ENCODE measurements at regions not wholly inside any gene's neighbourhood (a gene's known extent, or its start where the extent isn't known, plus 50 kb on each side); places are given as distances from the start of the nearest gene placed in this dataset.
"Not testable (repeated sequence)": the region's sequence is repeated elsewhere in the genome, so short reads cannot be mapped to it uniquely, and the experiment has no call there.

GRCh38 chr12:91769736-91770135 lies 375.9 kb downstream of the BTG1 start:
- in situ Hi-C loops (cut with MboI; ENCODE audit: low sequenced_read_pairs), result no loop called here

DNA sequence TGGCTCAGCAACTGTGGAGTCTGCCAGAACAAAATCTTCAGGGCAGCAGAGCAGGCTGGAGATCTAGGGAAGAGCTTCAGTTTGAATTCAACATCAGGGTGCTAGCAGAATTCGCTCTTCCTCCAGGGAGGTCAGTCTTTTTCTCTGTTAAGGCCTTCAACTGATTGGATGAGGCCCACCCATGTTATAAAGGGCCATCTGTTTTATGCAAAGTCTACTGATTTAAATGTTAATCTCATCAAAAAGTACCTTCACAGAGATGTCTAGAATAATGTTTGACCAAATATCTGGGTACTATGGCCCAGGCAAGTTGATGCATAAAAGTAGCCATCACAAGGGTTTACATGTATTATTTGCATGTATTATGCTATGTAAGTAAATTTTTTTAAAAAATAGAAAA lies 378.4 kb downstream of the BTG1 start:
- in situ Hi-C loops (cut with MboI; ENCODE audit: low sequenced_read_pairs), result no loop called here

DNA sequence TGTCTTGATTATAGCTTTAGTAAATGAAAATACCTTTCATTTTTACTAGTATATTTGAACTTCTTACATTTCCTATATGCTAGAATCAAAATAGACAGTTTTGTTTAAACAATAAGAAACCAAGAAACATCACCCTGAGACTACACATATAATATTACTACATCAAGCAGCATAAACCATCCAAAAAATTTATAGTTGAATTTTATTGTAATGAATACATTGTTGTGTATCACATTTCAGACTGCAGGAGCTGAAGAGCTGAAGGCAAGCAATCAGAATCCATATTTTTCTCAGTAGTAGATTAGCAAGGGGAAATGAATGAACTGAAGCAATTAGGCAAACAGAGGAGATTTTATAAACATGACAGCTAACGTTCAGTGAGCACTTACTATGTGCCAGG lies 379.2 kb downstream of the BTG1 start:
- in situ Hi-C loops (cut with MboI; ENCODE audit: low sequenced_read_pairs), result no loop called here

GRCh38 chr12:91763654-91764370 lies 381.8 kb downstream of the BTG1 start:
- in situ Hi-C loops (cut with MboI; ENCODE audit: low sequenced_read_pairs), result no loop called here

GRCh38 chr12:91753649-91754048 lies 392.0 kb downstream of the BTG1 start:
- in situ Hi-C loops (cut with MboI; ENCODE audit: low sequenced_read_pairs), result no loop called here

- in situ Hi-C loops (cut with MboI; ENCODE audit: low sequenced_read_pairs), result no loop called here
Measured at GRCh38 chr12:91746976-91747375, 398.7 kb downstream of the BTG1 start.

DNA sequence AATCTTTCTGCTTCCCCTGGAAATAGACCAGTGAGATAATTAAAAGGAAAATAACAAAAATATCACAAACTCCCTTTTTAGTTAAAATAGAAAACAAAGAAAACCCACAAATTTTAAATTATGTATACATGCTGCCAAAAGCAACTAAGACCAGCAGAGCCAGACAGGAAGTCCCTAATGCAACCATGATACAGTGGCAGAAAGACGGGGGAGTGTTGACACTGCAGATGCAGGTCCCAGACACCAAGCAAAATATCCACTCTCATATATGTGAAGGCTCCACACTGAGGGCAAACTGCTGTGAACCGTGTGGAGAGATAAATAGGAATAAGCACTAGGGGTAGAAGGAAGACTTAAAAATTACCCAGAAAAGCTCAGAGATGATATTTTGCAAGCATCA lies 401.0 kb downstream of the BTG1 start:
- in situ Hi-C loops (cut with MboI; ENCODE audit: low sequenced_read_pairs), result no loop called here

DNA sequence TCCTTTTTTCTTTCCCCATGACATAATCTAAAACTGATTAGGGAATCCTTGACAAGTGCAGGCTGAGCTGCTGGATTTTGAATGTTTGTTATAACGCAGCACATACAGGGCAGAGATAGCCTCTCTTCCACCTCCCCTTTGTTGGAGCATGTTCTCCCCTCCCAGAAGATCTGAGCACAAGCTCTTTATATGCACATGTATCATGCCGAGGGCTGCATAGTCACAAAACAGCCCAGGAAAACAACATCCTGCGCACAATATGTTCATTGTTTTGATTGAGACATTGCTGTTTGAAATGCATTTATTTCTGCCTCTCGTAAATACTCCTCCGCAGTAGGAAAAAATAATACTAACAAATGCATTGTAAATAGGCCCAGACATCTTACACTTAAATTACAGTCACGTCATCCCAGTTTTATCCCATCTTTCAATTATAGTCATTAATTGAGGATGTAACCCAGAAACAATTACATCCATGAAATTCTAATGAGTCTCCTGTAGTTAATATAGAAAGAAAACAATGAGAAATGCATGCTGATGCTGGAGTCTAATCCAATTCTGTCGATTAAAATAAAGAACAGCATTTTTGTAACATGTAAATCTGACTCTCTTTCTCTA lies 401.8 kb downstream of the BTG1 start:
- in situ Hi-C loops (cut with MboI; ENCODE audit: low sequenced_read_pairs), result no loop called here

DNA sequence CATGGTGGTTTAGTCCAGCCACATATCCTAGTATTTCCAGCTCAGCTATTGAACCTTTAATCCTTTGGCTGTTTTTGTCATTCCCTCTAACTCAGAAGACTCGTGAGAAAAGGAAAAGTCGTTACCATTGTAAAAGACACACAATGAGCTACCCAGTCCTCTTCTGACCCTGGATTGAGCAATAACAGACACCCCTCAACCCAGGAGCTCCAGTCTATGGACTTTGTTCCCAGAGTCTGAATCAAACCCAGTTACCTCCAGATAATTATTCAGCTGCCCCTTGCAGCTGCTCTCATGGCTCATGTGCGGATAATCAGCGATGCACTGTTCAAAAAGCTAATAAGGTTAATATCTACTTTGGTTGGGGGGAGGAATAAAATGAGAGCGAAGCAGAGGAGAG lies 402.4 kb downstream of the BTG1 start:
- in situ Hi-C loops (cut with MboI; ENCODE audit: low sequenced_read_pairs), result no loop called here

DNA sequence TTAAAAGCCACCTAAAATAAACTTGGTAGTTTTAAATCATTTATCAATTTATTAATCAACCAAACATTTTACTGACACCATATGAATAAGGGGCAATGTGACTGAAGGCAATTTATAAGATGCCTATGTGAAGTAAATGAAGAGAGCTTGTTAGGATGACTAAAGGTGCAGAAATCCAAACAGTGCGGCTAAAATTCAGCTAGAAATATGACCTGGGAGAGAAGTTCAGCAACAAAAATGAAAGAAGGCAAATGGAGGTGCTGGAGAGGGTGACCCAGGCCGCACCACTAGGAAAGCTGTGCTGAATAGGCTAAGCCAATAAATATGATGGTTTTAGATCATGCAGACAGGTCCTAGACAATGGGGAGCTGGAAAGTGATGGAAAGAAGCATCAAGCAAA lies 403.7 kb downstream of the BTG1 start:
- in situ Hi-C loops (cut with MboI; ENCODE audit: low sequenced_read_pairs), result no loop called here

- in situ Hi-C loops (cut with MboI; ENCODE audit: low sequenced_read_pairs), result not testable (repeated sequence)
Measured at GRCh38 chr12:91733846-91734245, 411.8 kb downstream of the BTG1 start.

GRCh38 chr12:91732086-91732485 lies 413.6 kb downstream of the BTG1 start:
- in situ Hi-C loops (cut with MboI; ENCODE audit: low sequenced_read_pairs), result no loop called here

GRCh38 chr12:91729543-91729942 lies 416.1 kb downstream of the BTG1 start:
- in situ Hi-C loops (cut with MboI; ENCODE audit: low sequenced_read_pairs), result no loop called here

DNA sequence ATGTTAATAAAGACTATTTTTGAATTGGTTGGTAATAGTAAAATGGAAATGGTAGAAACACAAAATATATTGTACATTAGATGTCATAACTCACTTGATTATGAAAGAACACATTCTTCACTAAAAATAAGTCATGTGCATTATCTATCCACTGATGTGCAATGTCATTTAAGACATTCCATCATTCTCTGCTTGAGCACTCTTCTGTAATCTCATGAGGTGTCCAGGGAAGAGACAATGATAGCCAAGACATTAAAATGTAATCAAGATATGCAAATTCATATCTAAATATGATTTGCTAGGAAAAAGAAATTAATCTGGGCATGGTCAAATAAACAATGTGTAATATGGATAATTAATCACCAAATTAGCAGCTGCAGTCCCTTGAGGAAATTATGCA lies 422.5 kb downstream of the BTG1 start:
- in situ Hi-C loops (cut with MboI; ENCODE audit: low sequenced_read_pairs), result no loop called here

DNA sequence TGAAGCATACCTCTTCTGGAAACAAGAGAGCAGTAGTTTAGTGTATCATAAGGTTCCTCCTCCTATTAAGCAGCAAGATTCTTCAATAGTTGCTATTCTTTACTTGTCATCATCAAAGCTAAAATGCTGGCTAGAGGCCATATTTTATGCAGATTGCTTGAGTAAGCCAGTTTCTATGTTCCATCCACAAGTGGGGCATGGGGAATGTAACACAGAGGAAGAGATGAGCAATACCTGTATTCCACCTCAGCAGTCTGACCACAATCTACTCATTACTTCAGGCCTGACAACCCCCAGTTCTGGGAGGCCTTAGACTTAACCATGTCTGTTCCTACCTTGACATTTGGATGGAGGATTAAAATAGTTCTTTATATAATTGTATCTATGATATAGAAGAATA lies 423.6 kb downstream of the BTG1 start:
- in situ Hi-C loops (cut with MboI; ENCODE audit: low sequenced_read_pairs), result no loop called here

GRCh38 chr12:91721023-91721422 lies 424.6 kb downstream of the BTG1 start:
- in situ Hi-C loops (cut with MboI; ENCODE audit: low sequenced_read_pairs), result no loop called here

DNA sequence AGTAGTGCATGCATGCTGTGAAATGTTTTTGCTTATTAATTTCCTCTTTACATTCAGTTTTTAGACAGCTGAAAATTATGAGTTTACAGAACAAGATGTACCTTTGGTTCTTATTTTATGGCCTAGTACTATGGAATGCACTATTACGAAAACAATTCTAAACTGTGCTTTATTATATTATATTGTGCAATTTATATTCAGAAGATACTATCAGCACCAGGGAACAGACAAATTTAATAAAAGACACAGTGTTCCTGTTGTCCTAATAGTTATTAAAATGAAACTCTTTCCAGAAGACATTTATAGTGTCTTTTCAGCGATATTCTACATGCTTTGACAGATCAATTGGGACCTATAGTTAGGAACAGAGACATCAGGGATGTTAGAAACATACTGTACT lies 427.3 kb downstream of the BTG1 start:
- in situ Hi-C loops (cut with MboI; ENCODE audit: low sequenced_read_pairs), result no loop called here

GRCh38 chr12:91717804-91718203 lies 427.8 kb downstream of the BTG1 start:
- in situ Hi-C loops (cut with MboI; ENCODE audit: low sequenced_read_pairs), result no loop called here

GRCh38 chr12:91711925-91712324 lies 433.7 kb downstream of the BTG1 start:
- in situ Hi-C loops (cut with MboI; ENCODE audit: low sequenced_read_pairs), result not testable (repeated sequence)

DNA sequence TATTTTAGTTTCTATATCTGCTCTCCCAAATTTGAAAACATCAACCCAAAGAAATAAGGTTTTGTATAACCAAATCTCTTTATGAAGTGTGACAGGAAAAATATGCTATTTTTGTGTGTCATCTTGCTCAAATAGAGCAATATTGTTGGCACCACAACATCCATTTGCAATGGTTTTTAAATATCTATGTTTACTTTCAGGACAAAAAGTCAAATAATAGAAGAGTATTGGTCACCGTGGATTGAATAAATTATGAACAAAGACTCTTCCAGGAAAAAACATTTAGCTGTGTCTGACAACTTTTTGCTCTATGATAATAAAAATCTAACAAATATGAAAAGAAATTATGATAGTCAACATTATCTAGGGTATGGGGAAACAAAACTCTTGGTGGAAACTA lies 439.2 kb downstream of the BTG1 start:
- in situ Hi-C loops (cut with MboI; ENCODE audit: low sequenced_read_pairs), result no loop called here

- in situ Hi-C loops (cut with MboI; ENCODE audit: low sequenced_read_pairs), result no loop called here
Measured at GRCh38 chr12:91704446-91704845, 441.2 kb downstream of the BTG1 start.

DNA sequence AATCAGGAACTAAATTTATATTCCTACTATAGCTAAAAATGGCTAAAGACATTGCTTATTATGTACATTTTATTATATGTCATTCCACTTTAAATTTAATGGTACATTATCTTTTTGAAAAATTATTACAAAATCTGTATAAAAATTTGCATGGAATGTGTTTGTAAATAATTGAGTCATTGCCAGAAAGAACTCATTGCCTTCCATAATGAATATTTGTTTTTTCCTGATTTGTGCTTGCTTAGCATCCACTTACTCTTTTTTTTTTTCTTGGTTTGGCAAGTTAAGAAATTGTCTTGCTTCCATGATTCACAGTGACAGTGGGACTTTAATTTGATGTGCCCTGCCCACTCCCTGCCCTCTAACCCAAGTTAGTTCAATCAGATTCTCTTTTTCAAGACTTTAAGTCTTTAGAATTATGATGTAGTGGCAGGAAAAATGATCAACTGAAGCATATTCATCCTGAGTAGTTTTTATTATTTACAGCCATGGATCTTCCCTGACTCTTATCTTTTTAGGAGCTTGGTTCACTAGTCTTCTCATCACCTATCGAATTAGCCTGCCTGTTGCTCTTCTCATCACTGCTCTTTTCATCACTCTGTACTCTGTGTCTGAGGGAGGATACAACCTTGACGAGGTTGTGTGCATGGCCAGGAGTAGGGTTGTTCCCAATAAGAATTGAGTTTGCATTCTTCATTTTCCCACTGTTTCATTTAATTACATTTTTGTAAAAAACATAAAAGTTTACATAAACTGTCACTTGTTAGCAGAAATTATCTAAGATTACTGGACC lies 442.0 kb downstream of the BTG1 start:
- in situ Hi-C loops (cut with MboI; ENCODE audit: low sequenced_read_pairs), result no loop called here

Measured in HL-60/S4 (cell line).